GM19372 (cell line): ENCODE measurements at regions not wholly inside any gene's neighbourhood (a gene's known extent, or its start where the extent isn't known, plus 50 kb on each side); places are given as distances from the start of the nearest gene placed in this dataset.
"Not testable (repeated sequence)": the region's sequence is repeated elsewhere in the genome, so short reads cannot be mapped to it uniquely, and the experiment has no call there.

ENCODE experiments used
- ATAC-seq: cut with Tn5 transposase; IDR thresholded peaks from one replicate; pipeline ENCODE4 v1.9.1; 2021; ENCODE audit warnings: mild to moderate bottlenecking, low read depth, moderate library complexity; ENCODE audit not compliant: unreplicated experiment

GRCh38 chr21:24444736-24445135, 1162.5 kb downstream of the MRPL39 start:
- ATAC-seq = no peak

DNA sequence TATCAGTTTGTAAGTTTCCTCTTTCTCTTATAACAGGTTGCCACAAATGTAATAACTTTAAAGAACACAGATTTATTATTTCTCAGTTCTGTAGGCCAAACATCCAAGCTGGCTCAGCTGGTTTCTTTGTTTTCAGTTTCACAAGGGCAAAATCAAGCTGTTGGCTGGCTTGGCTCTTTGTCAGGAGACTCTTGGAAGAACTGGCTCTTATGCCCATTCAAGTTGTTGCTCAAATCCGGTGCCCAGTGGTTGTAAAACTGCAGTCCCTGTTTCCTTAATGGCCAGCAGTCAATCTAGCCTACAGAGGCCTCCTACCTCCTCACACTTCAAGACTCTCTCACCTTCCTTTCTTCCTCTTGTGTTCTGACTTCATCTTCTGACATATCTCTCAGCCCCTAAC, 1171.0 kb downstream of the MRPL39 start:
- ATAC-seq = no peak

DNA sequence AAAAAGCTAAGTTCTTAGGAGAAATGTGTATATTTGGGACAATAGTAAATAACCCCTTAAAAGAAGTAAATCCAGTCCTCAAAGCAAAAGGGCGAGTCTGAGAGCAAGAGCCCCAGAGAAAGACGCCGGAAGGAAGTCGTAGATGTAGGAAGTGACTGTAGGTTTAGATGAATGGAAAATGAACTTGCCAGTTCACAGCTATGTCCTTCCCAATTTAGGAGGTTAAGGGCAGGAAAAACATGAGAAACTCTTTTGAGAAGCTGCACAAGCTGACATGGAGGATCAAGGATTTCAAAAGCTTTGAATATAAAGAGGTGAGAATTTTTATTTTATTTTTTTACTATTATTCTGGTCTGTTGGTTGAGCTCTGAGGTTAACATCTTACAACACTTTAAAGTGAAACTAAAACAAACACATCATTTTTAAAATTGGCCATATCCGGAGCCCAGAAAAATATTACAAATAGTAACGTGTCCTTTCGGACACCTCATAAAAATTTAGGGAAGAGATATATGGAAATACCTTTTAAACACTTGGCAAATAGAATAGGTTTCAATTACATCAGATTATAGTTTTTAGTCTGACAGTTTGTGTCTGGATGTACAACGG, 1178.6 kb downstream of the MRPL39 start:
- ATAC-seq = peak; percentile 73

- no peak for ATAC-seq
These were observed 1182.5 kb downstream of the MRPL39 start for GRCh38 chr21:24424776-24425175.

GRCh38 chr21:24423546-24423945, 1183.7 kb downstream of the MRPL39 start:
- no peak for ATAC-seq

- ATAC-seq = no peak
These were observed 1186.6 kb downstream of the MRPL39 start for GRCh38 chr21:24420689-24421088.

GRCh38 chr21:24419641-24420040, 1187.6 kb downstream of the MRPL39 start:
- ATAC-seq = not testable (repeated sequence)

- ATAC-seq = no peak
These were observed 1188.6 kb downstream of the MRPL39 start for GRCh38 chr21:24418671-24419070.

DNA sequence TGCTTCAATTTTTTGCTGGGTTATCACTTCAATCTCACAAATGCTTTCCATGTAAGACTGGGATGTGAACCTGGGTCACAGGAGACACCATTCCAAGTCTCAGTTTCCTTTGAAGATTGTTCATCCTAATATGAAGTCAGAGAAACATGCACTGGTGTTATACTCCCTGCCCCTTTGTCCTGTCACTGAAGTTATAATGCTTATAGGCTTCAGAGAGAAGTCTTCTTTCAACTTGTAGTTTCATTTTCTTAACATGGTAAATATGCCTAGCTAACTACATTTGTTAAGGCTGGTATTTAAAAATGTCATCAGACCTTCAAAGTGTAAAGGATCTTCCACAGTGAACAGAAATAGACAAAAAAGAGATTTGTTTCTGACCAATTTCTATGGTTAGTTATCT, 1195.9 kb downstream of the MRPL39 start:
- ATAC-seq = no peak

- no peak for ATAC-seq
These were observed 1204.1 kb downstream of the MRPL39 start for GRCh38 chr21:24403221-24403620.

DNA sequence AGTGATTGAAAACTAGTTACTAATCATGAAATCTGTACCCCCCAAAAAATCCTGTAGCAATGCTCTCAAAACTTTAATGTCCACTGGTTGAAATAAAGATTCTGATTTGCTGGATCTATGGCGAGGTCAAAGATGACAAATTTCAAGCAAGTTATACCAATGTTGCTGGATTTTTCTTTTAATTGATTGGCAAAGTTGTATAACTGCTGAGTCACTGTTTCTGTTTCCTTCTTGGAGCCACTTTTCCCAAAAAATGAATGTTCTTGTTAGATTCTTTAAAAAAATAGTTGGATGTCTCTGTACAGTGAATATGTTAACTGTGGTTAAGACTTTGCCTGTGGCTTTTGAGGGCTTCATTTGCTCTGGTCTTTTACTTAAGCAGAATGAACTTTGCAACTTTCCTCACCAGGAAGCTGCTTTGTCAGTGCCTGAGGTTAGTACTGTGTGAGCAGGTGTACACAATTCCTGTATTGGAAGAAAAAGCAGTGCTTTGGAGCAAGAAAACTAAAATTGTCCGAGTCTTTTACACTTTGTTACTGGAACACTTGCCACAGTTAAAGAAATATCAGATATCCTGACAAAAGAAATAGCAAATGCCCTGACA, 1211.9 kb downstream of the MRPL39 start:
- no peak for ATAC-seq

DNA sequence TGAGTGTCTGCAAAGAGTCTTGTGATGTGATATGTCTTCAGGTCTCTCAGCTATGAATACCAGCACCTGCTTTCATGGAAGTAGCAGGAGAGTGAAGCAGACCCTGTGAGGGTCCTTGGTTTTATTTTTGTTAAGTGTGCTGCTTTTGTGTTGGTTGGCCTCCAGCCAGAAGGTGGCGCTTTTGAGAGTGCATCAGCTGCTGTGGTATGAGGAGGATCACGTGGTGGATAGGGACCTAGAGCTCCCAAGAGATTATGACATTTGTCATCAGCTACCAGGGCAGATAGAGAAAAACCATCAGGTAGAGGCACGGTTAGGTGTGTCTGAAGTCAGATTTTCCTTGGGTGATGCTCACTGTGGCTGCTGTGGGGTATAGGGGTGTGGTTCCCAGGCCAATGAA, 1232.1 kb downstream of the MRPL39 start:
- ATAC-seq = peak; percentile 63

- ATAC-seq = no peak
These were observed 1234.8 kb downstream of the MRPL39 start for GRCh38 chr21:24372506-24372905.

GRCh38 chr21:24369746-24370145, 1237.5 kb downstream of the MRPL39 start:
- no peak for ATAC-seq

- no peak for ATAC-seq
These were observed 1238.0 kb downstream of the MRPL39 start for GRCh38 chr21:24369278-24369677.

DNA sequence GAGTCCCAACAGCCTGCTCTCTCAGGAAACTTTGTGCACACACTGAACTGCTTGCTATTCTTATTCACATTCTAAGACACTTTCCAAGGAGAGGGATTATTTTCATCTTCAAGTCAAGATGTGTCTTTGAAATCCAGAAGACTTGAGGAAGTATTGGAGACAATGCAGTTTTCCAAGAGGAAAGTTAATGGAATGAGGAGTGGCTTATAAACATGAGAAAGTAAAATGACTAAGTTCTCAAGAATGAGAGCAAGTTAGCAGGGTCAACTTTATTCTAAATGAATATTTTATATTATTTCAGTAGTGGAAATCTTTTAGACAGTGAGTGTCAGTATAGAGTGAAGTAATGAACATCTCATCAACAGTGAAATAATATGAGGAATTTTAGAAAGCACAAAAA, 1239.3 kb downstream of the MRPL39 start:
- no peak for ATAC-seq

GRCh38 chr21:24353492-24353891, 1253.8 kb downstream of the MRPL39 start:
- no peak for ATAC-seq

GRCh38 chr21:24339406-24339805, 1267.9 kb downstream of the MRPL39 start:
- no peak for ATAC-seq

- ATAC-seq = no peak
These were observed 1270.8 kb downstream of the MRPL39 start for GRCh38 chr21:24336491-24336890.

- ATAC-seq = no peak
These were observed 1283.7 kb downstream of the MRPL39 start for GRCh38 chr21:24323536-24323935.

GRCh38 chr21:24316277-24316922, 1290.9 kb downstream of the MRPL39 start:
- no peak for ATAC-seq

DNA sequence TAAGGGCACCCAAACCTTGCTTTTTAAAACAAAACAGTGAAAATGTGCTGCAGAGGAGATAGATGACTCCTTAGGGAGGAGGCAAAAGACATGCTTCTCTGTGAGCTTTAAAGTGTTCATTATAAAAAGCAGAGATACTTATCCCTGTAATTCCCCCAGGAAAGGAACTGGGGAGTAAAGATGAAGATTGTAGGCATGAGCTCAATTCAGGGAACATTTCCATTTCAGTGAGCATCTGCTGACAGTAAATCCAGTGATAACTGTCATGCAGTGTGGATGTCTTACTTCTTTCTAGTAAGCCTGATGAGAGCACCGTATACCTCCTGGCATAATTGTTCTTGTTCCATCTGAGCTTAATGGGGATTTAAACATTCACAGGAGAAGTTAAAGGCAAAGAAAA, 1296.5 kb downstream of the MRPL39 start:
- no peak for ATAC-seq
